ENCODE measurements at regions not wholly inside any gene's neighbourhood (a gene's known extent, or its start where the extent isn't known, plus 50 kb on each side); places are given as distances from the start of the nearest gene placed in this dataset. TPM values are rescaled to one million over a fixed set of nuclear protein-coding genes. Genes with fewer than 3 reads are reported as not detected.
"Not testable (repeated sequence)": the region's sequence is repeated elsewhere in the genome, so short reads cannot be mapped to it uniquely, and the experiment has no call there.

DNA sequence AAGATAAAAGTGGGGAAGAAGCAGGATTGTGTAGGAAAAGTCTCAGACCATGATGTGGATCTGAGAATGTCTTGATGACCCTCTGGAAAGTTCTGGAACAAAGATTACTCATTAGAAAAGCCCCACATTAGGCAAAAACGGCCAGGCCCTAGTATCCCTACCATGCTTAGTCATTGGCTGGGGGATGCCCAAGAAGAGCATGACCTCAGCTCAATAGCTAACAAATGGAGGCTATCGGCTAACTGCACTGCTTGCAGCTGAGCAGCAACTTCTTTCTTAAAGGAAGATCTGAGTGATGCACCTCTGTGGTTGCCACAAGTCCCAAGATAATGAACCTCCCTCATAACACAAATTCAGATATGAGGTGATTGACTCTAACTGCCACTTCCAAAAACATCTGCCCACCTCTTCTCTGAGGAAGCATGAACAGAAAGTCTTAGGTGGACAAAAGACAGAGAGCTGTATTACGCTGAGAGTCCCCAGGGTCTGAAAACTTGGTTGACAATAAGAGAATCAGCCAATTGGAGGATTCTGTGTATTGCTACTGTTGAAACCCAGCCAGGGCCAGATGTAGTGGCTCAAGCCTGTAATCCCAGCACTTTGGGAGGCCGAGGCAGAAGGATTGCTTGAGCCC, 64.6 kb upstream of the AK4 start:
- ATAC-seq = no peak
- DNase-seq (ENCODE audit: low spot score) = no peak
- intact Hi-C loops (cut with DNase I) = no loop called here

GRCh38 chr1:65084066-65084465, 63.9 kb upstream of the AK4 start:
- ATAC-seq = no peak
- DNase-seq (ENCODE audit: low spot score) = no peak
- intact Hi-C loops (cut with DNase I) = no loop called here

- intact Hi-C loops (cut with DNase I); ATAC-seq; DNase-seq (ENCODE audit: low spot score): not testable (repeated sequence)
Measured at GRCh38 chr1:65087519-65087918, 60.5 kb upstream of the AK4 start.

- intact Hi-C loops (cut with DNase I) = no loop called here
- no peak for DNase-seq (ENCODE audit: low spot score)
- ATAC-seq = no peak
Measured at GRCh38 chr1:65090406-65090805, 57.6 kb upstream of the AK4 start.

DNA sequence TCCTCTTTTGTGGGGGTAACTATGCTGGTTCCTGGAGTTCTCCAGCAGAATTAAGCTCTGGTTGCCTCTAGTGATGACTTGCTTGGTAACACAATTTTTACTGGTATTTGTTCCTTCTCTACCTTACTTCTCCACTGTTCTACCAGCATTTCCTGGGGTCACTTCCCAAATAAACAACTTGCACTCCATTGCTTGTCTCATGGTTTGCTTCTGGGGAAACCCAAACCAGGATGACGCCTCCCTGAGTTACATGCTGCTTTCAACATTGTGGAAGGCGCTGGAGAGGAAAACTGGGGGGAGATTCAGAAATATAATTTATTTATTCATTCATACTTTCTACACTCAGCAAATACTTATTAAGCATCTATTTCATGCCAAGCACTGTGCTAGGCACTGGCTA, 55.3 kb upstream of the AK4 start:
- intact Hi-C loops (cut with DNase I) = no loop called here
- no peak for DNase-seq (ENCODE audit: low spot score)
- ATAC-seq = no peak

DNA sequence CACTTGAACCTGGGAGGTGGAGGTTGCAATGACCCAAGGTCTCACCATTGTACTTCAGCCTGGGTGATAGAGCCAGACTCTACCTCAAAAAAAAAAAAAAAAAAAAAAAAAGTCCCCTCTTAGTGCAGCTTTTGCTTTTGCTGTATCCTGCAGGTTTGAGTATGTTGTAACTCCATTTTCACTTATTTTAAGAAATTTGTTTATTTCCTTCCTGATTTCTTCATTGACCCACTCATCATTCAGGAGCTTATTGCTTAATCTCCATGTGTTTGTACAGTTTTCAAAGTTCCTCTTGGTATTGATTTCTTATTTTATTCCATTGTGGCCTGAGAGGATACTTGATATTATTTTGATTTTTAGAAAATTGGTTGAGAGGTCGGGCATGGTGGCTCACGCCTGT, 50.9 kb upstream of the AK4 start:
- intact Hi-C loops (cut with DNase I) = no loop called here
- DNase-seq (ENCODE audit: low spot score) (no peak), ATAC-seq (no peak)

Small RNA genes lying in the stretch of these regions (microRNA-seq; reads per million reads assigned to microRNA genes)
- 92.7 reads per million, percentile 56 among the genes with 10 or more reads in this experiment for gene MIR101-1
- gene MIR3671 = not detected

All from sciatic nerve (tissue), 2 donors.